NCI-H526 (cell line): ENCODE measurements at regions not wholly inside any gene's neighbourhood (a gene's known extent, or its start where the extent isn't known, plus 50 kb on each side); places are given as distances from the start of the nearest gene placed in this dataset.

ENCODE experiments used
- DNase-seq, 2 experiments: peaks; one replicate each; lab custom pipeline; 2025; lab: John Stamatoyannopoulos, UW

DNA sequence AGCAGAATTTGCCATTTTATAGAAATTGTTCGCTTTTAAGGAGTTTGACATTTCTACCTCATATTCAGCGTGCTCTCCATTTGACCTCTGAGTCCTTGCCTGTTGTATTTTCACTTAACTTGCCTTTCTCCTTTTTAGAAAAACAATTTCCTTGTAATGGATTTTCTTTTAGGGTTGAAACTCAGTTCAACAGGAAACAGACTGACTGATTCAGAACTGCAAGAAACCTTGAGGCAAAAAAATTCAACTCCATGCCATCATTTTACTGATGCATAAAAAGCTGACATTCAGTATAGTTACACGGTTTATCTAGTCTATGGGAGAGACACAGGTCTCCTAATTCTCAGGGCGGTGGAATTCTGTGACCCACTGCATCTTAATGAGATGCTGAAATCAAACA is 59.8 kb downstream of the MRPS30 start:
- no peak for DNase-seq

- DNase-seq, result no peak
These were observed 61.2 kb downstream of the MRPS30 start for GRCh38 chr5:44869928-44870327.

- DNase-seq, result no peak
These were observed 61.7 kb downstream of the MRPS30 start for GRCh38 chr5:44870430-44870829.

DNA sequence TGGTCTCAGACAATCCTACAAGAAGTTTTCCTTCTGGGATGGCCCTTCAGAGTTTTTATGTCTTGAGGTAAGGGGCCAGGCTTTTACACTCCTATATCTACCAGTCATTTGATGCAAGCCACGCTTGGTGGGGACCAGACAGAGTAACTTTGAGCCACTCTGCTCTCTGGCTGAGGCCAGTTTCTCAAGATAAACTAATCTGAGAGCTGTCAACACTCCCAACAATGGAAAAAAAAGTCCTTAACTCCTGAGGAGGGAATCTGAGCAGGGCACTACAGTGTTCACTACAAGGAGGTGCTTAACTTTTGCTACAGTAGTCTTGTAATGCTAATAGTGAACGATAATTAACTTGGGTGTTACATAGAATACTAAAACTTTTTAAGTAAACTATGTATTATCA is 62.7 kb downstream of the MRPS30 start:
- no peak for DNase-seq

GRCh38 chr5:44875661-44876605 is 67.2 kb downstream of the MRPS30 start:
- no peak for DNase-seq

GRCh38 chr5:44881266-44881665 is 72.5 kb downstream of the MRPS30 start:
- peak in 1 of 2 experiments; percentile 11 for DNase-seq

DNA sequence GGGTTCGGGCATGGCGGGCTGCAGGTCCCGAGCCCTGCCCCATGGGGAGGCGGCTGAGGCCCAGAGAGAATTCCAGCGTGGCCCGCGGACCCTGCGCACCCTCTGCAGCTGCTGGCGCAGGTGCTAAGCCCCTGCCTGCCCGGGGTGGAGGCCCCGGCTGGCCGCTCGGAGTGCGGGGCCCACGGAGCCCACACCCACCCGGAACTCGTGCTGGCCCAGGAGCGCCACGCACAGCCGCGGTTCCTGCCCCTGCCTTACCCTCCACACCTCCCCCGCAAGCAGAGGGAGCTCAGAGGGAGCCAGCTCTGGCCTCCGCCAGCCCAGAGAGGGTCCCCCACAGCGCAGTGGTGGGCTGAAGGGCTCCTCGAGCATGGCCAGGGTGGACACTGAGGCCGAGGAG is 75.3 kb downstream of the MRPS30 start:
- DNase-seq, result no peak

GRCh38 chr5:44885903-44886302 is 77.2 kb downstream of the MRPS30 start:
- no peak for DNase-seq

GRCh38 chr5:44887722-44888121 is 79.0 kb downstream of the MRPS30 start:
- no peak for DNase-seq

- DNase-seq, result no peak
These were observed 79.7 kb downstream of the MRPS30 start for GRCh38 chr5:44888435-44888834.

DNA sequence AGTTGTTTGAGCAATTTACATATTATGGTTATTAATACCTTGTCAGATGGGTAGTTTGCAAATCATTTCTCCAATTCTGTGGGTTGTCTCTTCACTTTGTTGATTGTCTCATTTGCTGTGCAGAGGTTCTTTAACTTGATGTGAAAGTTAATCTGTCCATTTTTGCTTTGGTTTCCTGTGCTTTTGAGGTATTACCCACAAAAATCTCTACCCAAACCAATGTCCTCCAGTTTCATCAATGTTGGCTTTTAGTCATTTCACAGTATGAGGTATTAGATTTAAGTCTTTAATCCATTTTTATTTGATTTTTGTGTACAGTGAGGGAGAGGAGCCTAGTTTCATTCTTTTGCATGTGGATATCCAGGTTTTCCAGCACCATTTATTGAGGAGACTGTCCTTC is 82.4 kb downstream of the MRPS30 start:
- DNase-seq, result no peak

- no peak for DNase-seq
These were observed 91.7 kb downstream of the MRPS30 start for GRCh38 chr5:44900273-44900954.

GRCh38 chr5:44907396-44907795 is 98.6 kb downstream of the MRPS30 start:
- DNase-seq, result no peak

DNA sequence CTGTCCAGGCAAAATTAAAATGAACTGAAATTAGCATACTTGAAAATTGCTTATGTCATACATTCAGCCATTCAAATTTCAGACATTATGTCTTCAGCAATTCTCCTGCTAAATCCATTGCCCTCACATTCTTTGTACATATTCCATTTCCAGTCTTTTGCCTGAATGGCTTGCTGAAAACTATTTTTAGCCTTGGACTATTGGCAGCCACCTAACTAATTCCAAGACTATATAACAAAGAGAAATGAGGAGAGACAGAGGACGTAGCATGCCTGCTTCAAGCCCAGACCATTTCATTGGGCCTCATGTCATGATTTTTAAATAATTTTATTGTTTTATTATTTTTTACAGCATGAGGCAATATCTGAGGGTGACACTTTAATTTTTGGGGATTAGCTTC is 100.3 kb downstream of the MRPS30 start:
- no peak for DNase-seq

DNA sequence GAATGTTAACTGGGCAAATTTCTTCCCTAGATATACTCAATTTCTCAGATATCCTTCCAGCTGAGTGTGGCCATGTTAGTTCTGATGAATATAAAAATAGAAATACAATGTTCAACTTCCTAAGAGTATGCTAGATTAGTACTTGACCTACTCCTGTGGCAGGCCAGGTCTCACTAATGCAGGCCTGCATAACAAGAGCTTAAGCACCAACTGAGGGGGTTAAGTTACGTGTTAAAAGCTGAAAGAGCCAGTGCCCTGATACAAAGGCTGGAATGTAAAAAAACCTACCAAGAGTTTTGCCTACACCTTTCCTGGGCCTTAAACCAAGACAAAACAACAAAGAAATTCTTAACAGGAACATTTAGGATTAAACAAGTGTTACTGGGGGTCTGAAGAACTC is 102.8 kb downstream of the MRPS30 start:
- no peak for DNase-seq

- DNase-seq, result no peak
These were observed 105.5 kb downstream of the MRPS30 start for GRCh38 chr5:44914221-44914620.

- DNase-seq, result no peak
These were observed 110.8 kb downstream of the MRPS30 start for GRCh38 chr5:44919560-44919959.

GRCh38 chr5:44927115-44927733 is 118.5 kb downstream of the MRPS30 start:
- DNase-seq, result no peak

GRCh38 chr5:44932922-44933585 is 124.3 kb downstream of the MRPS30 start:
- no peak for DNase-seq

GRCh38 chr5:44933686-44934085 is 124.9 kb downstream of the MRPS30 start:
- DNase-seq, result no peak

- DNase-seq, result peak in 1 of 2 experiments; percentile 10
These were observed 126.5 kb downstream of the MRPS30 start for GRCh38 chr5:44935262-44935661.

DNA sequence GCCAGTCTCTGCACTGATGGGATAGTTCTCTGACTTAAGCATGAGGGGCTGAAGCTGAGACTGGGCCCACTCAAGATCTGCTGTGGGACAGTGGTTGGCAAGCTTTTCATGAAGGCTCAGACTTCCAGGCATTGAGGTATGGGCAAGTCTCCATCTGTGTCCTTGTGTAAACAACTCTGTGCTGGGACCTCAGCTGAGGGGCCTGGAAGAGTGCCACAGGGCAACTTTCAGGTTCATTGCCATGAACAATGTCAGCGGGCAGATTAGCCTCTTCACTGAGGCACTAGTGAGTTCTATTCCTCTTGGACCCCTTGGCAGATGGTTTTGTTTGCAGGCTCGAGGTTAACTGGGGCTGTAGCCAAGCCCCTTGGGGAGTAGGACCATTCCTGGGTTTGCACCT is 127.1 kb downstream of the MRPS30 start:
- no peak for DNase-seq
